ENCODE measurements at regions not wholly inside any gene's neighbourhood (a gene's known extent, or its start where the extent isn't known, plus 50 kb on each side); places are given as distances from the start of the nearest gene placed in this dataset.

DNA sequence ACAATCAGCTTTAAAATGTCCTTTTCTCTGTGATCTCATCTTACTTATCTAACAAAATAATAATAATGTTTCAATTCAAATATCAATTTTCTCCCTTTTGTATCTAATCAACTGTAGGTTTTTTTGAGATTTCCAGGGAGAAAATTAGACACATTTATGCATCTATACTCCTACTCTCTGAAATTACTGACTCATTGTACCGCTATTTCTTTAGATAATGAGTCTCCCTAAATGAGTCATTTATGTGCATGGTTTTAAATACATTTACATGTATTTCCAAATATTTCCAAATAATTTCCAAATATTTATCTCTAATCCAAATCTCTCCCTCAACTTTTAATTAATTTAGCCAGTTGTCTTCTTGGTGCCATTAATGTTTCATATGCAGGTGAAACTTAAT is 621.0 kb downstream of the TECRL start:
- intact Hi-C loops (cut with micrococcal nuclease; ENCODE audit: unreplicated experiment): no loop called here
- BruUV-seq (replicated peaks): no TSS peak
- Mint-ChIP-seq H3K27ac (ENCODE audit: unreplicated experiment) (no peak overlapping the region), H3K27me3 (ENCODE audit: unreplicated experiment) (no peaks in the 10 kb centered on the region), H3K4me1 (ENCODE audit: low read depth, unreplicated experiment) (no peaks in the 10 kb centered on the region), H3K36me3 (ENCODE audit: insufficient read depth, unreplicated experiment) (no peaks in the 10 kb centered on the region), H3K4me3 (ENCODE audit: low read depth, unreplicated experiment) (no peak overlapping the region), H3K9me3 (ENCODE audit: low read depth, unreplicated experiment) (peaks cover 6% of the 10 kb centered on the region)
- TF ChIP-seq, protein P1, sequence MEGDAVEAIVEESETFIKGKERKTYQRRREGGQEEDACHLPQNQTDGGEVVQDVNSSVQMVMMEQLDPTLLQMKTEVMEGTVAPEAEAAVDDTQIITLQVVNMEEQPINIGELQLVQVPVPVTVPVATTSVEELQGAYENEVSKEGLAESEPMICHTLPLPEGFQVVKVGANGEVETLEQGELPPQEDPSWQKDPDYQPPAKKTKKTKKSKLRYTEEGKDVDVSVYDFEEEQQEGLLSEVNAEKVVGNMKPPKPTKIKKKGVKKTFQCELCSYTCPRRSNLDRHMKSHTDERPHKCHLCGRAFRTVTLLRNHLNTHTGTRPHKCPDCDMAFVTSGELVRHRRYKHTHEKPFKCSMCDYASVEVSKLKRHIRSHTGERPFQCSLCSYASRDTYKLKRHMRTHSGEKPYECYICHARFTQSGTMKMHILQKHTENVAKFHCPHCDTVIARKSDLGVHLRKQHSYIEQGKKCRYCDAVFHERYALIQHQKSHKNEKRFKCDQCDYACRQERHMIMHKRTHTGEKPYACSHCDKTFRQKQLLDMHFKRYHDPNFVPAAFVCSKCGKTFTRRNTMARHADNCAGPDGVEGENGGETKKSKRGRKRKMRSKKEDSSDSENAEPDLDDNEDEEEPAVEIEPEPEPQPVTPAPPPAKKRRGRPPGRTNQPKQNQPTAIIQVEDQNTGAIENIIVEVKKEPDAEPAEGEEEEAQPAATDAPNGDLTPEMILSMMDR (IDR thresholded peaks at IDR 0.05; ENCODE audit: unreplicated experiment): no peak
- DNase-seq: no peak
- CTCF ChIA-PET: no interaction called here

DNA sequence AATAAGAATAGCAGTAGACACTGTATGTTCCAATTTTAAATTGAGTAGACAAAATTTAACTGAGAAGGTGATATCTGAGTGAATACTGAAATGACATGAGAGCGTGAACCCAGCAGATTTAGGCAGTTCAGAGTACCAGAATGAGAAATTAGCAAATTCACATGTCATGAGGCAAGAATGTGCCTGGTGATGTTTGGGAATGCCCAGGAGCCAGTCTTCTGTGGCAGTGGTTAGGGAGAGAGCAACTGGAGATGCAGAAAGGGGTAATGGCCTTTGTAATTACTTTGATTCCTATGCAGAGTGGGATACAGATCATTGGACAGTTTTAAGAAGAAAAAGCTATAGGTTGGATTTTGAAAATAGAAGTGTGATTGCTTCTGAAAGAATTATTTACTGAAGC is 621.9 kb downstream of the TECRL start:
- no TSS peak for BruUV-seq (replicated peaks)
- no peak overlapping the region for H3K27ac Mint-ChIP-seq (ENCODE audit: unreplicated experiment)
- no peaks in the 10 kb centered on the region for H3K4me1 Mint-ChIP-seq (ENCODE audit: low read depth, unreplicated experiment)
- H3K4me3 Mint-ChIP-seq (ENCODE audit: low read depth, unreplicated experiment): no peak overlapping the region
- CTCF ChIA-PET: no interaction called here
- H3K9me3 Mint-ChIP-seq (ENCODE audit: low read depth, unreplicated experiment): peaks cover 6% of the 10 kb centered on the region
- no peak for DNase-seq
- intact Hi-C loops (cut with micrococcal nuclease; ENCODE audit: unreplicated experiment): no loop called here
- no peaks in the 10 kb centered on the region for H3K27me3 Mint-ChIP-seq (ENCODE audit: unreplicated experiment)
- no peaks in the 10 kb centered on the region for H3K36me3 Mint-ChIP-seq (ENCODE audit: insufficient read depth, unreplicated experiment)
- TF ChIP-seq, protein P1 (IDR thresholded peaks at IDR 0.05; ENCODE audit: unreplicated experiment): no peak

DNA sequence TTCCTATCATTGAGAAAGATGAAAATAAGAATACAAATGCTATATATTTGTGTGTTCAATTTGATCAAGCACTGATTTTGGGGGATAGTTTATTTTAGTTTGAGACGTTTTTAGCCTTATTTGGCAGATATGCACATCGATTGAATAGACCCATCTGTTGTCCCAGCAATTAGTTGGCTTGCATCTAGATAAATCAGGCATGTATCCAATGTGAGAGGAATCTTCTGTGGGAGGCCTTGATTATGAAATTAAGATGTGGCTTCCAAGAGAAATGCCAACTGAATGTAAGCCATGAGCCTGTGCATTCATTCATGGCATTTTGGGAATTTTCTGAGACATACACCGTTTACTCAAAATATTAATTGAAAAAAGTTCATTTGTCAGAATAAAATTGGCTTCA is 623.1 kb downstream of the TECRL start:
- TF ChIP-seq, protein P1 (IDR thresholded peaks at IDR 0.05; ENCODE audit: unreplicated experiment): no peak
- CTCF ChIA-PET: no interaction called here
- no TSS peak for BruUV-seq (replicated peaks)
- Mint-ChIP-seq H3K9me3 (ENCODE audit: low read depth, unreplicated experiment) (no peaks in the 10 kb centered on the region), H3K27ac (ENCODE audit: unreplicated experiment) (no peak overlapping the region), H3K27me3 (ENCODE audit: unreplicated experiment) (no peaks in the 10 kb centered on the region), H3K36me3 (ENCODE audit: insufficient read depth, unreplicated experiment) (no peaks in the 10 kb centered on the region), H3K4me3 (ENCODE audit: low read depth, unreplicated experiment) (no peak overlapping the region), H3K4me1 (ENCODE audit: low read depth, unreplicated experiment) (no peaks in the 10 kb centered on the region)
- no peak for DNase-seq
- intact Hi-C loops (cut with micrococcal nuclease; ENCODE audit: unreplicated experiment): no loop called here

DNA sequence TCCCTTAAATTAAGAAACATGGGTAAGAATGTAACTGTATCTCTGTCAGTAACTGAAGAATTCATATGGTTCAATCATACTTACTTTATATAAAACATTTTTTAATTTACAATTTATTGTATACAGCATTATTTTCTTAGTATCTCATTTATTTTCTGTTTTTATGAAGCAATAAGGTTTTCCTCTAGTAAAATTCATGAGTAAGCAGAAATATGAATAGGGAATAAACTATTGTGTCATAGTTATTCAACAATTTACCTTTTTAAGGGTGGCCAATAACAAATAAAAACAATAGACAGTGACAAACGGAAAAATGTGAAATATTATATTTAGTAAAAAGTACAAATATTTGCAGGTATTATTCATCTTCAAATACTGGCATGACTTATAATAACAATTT is 624.4 kb downstream of the TECRL start:
- H3K27ac Mint-ChIP-seq (ENCODE audit: unreplicated experiment): no peak overlapping the region
- TF ChIP-seq, protein P1 (IDR thresholded peaks at IDR 0.05; ENCODE audit: unreplicated experiment): no peak
- H3K36me3 Mint-ChIP-seq (ENCODE audit: insufficient read depth, unreplicated experiment): no peaks in the 10 kb centered on the region
- no peak overlapping the region for H3K4me3 Mint-ChIP-seq (ENCODE audit: low read depth, unreplicated experiment)
- H3K4me1 Mint-ChIP-seq (ENCODE audit: low read depth, unreplicated experiment): no peaks in the 10 kb centered on the region
- no peaks in the 10 kb centered on the region for H3K27me3 Mint-ChIP-seq (ENCODE audit: unreplicated experiment)
- H3K9me3 Mint-ChIP-seq (ENCODE audit: low read depth, unreplicated experiment): peaks cover 2% of the 10 kb centered on the region
- DNase-seq: no peak
- intact Hi-C loops (cut with micrococcal nuclease; ENCODE audit: unreplicated experiment): no loop called here
- no TSS peak for BruUV-seq (replicated peaks)
- CTCF ChIA-PET: no interaction called here

DNA sequence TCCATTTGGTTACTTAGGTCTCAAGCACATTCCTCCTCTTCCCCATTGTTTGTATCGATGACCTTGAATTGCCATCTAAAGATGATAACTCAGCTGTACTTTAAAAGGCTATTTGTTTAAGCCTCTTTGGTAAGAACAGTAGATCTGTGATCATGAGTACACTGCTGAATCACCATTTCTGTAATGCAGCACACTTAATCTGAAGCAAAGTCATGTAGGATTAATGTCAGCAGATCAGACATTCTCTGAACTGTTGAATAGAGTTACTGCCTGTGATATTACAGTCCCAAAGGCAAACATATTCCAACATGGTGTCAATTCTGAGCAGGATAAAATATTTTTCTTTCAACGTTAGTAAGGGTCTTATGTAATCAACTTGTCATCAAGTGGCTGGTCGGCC is 631.6 kb downstream of the TECRL start:
- no peaks in the 10 kb centered on the region for H3K4me1 Mint-ChIP-seq (ENCODE audit: low read depth, unreplicated experiment)
- no peak overlapping the region for H3K27ac Mint-ChIP-seq (ENCODE audit: unreplicated experiment)
- TF ChIP-seq, protein P1 (IDR thresholded peaks at IDR 0.05; ENCODE audit: unreplicated experiment): no peak
- H3K9me3 Mint-ChIP-seq (ENCODE audit: low read depth, unreplicated experiment): peaks cover 10% of the 10 kb centered on the region
- intact Hi-C loops (cut with micrococcal nuclease; ENCODE audit: unreplicated experiment): no loop called here
- H3K36me3 Mint-ChIP-seq (ENCODE audit: insufficient read depth, unreplicated experiment): no peaks in the 10 kb centered on the region
- H3K27me3 Mint-ChIP-seq (ENCODE audit: unreplicated experiment): no peaks in the 10 kb centered on the region
- H3K4me3 Mint-ChIP-seq (ENCODE audit: low read depth, unreplicated experiment): no peak overlapping the region
- no TSS peak for BruUV-seq (replicated peaks)
- no peak for DNase-seq
- CTCF ChIA-PET: no interaction called here
